ENCODE measurements at regions not wholly inside any gene's neighbourhood (a gene's known extent, or its start where the extent isn't known, plus 50 kb on each side); places are given as distances from the start of the nearest gene placed in this dataset.

GRCh38 chr21:16519644-16520043, 789.9 kb downstream of the USP25 start:
- H3K4me1 Mint-ChIP-seq (ENCODE audit: low read depth): no peaks in the 10 kb centered on the region
- no peaks in the 10 kb centered on the region for H3K36me3 Mint-ChIP-seq (ENCODE audit: low read depth)
- DNase-seq (ENCODE audit: low spot score): no peak
- intact Hi-C loops (cut with micrococcal nuclease): no loop called here
- no peak overlapping the region for H3K4me3 Mint-ChIP-seq
- no peak overlapping the region for H3K27ac Mint-ChIP-seq
- H3K27me3 Mint-ChIP-seq (ENCODE audit: insufficient read depth): no peaks in the 10 kb centered on the region
- H3K9me3 Mint-ChIP-seq: peaks cover 31% of the 10 kb centered on the region

GRCh38 chr21:16522548-16522947, 792.8 kb downstream of the USP25 start:
- Mint-ChIP-seq H3K36me3 (ENCODE audit: low read depth) (no peaks in the 10 kb centered on the region), H3K4me1 (ENCODE audit: low read depth) (no peaks in the 10 kb centered on the region), H3K4me3 (no peak overlapping the region), H3K27ac (no peak overlapping the region), H3K27me3 (ENCODE audit: insufficient read depth) (no peaks in the 10 kb centered on the region), H3K9me3 (peaks cover 40% of the 10 kb centered on the region)
- DNase-seq (ENCODE audit: low spot score): no peak
- intact Hi-C loops (cut with micrococcal nuclease): no loop called here

GRCh38 chr21:16530656-16531055, 800.9 kb downstream of the USP25 start:
- no peak for DNase-seq (ENCODE audit: low spot score)
- H3K27ac Mint-ChIP-seq: no peak overlapping the region
- no peaks in the 10 kb centered on the region for H3K4me1 Mint-ChIP-seq (ENCODE audit: low read depth)
- H3K36me3 Mint-ChIP-seq (ENCODE audit: low read depth): no peaks in the 10 kb centered on the region
- intact Hi-C loops (cut with micrococcal nuclease): no loop called here
- H3K9me3 Mint-ChIP-seq: peaks cover 29% of the 10 kb centered on the region
- no peak overlapping the region for H3K4me3 Mint-ChIP-seq
- no peaks in the 10 kb centered on the region for H3K27me3 Mint-ChIP-seq (ENCODE audit: insufficient read depth)

GRCh38 chr21:16532840-16533239, 803.1 kb downstream of the USP25 start:
- intact Hi-C loops (cut with micrococcal nuclease): no loop called here
- DNase-seq (ENCODE audit: low spot score): no peak
- H3K4me1 Mint-ChIP-seq (ENCODE audit: low read depth): no peaks in the 10 kb centered on the region
- no peak overlapping the region for H3K27ac Mint-ChIP-seq
- no peaks in the 10 kb centered on the region for H3K36me3 Mint-ChIP-seq (ENCODE audit: low read depth)
- no peaks in the 10 kb centered on the region for H3K27me3 Mint-ChIP-seq (ENCODE audit: insufficient read depth)
- peaks cover 27% of the 10 kb centered on the region for H3K9me3 Mint-ChIP-seq
- H3K4me3 Mint-ChIP-seq: no peak overlapping the region

GRCh38 chr21:16533692-16534407, 804.1 kb downstream of the USP25 start:
- Mint-ChIP-seq H3K27ac (no peak overlapping the region), H3K36me3 (ENCODE audit: low read depth) (no peaks in the 10 kb centered on the region), H3K27me3 (ENCODE audit: insufficient read depth) (no peaks in the 10 kb centered on the region), H3K4me1 (ENCODE audit: low read depth) (no peaks in the 10 kb centered on the region), H3K4me3 (no peak overlapping the region), H3K9me3 (peaks cover 20% of the 10 kb centered on the region)
- no peak for DNase-seq (ENCODE audit: low spot score)
- intact Hi-C loops (cut with micrococcal nuclease): no loop called here

- intact Hi-C loops (cut with micrococcal nuclease): no loop called here
- Mint-ChIP-seq H3K27ac (no peak overlapping the region), H3K4me3 (no peak overlapping the region), H3K9me3 (peaks cover 17% of the 10 kb centered on the region), H3K36me3 (ENCODE audit: low read depth) (no peaks in the 10 kb centered on the region), H3K27me3 (ENCODE audit: insufficient read depth) (no peaks in the 10 kb centered on the region), H3K4me1 (ENCODE audit: low read depth) (no peaks in the 10 kb centered on the region)
- no peak for DNase-seq (ENCODE audit: low spot score)
Measured at GRCh38 chr21:16534408-16535101, 804.8 kb downstream of the USP25 start.

GRCh38 chr21:16535102-16535422, 805.3 kb downstream of the USP25 start:
- no peaks in the 10 kb centered on the region for H3K4me1 Mint-ChIP-seq (ENCODE audit: low read depth)
- H3K27me3 Mint-ChIP-seq (ENCODE audit: insufficient read depth): no peaks in the 10 kb centered on the region
- no peaks in the 10 kb centered on the region for H3K36me3 Mint-ChIP-seq (ENCODE audit: low read depth)
- H3K9me3 Mint-ChIP-seq: peaks cover 17% of the 10 kb centered on the region
- no peak overlapping the region for H3K27ac Mint-ChIP-seq
- no peak overlapping the region for H3K4me3 Mint-ChIP-seq
- no peak for DNase-seq (ENCODE audit: low spot score)
- intact Hi-C loops (cut with micrococcal nuclease): no loop called here

GRCh38 chr21:16535626-16536025, 805.8 kb downstream of the USP25 start:
- H3K27me3 Mint-ChIP-seq (ENCODE audit: insufficient read depth): no peaks in the 10 kb centered on the region
- no peak overlapping the region for H3K4me3 Mint-ChIP-seq
- H3K27ac Mint-ChIP-seq: no peak overlapping the region
- intact Hi-C loops (cut with micrococcal nuclease): no loop called here
- peaks cover 17% of the 10 kb centered on the region for H3K9me3 Mint-ChIP-seq
- no peaks in the 10 kb centered on the region for H3K36me3 Mint-ChIP-seq (ENCODE audit: low read depth)
- DNase-seq (ENCODE audit: low spot score): no peak
- no peaks in the 10 kb centered on the region for H3K4me1 Mint-ChIP-seq (ENCODE audit: low read depth)

GRCh38 chr21:16536140-16536539, 806.4 kb downstream of the USP25 start:
- Mint-ChIP-seq H3K27ac (no peak overlapping the region), H3K4me1 (ENCODE audit: low read depth) (no peaks in the 10 kb centered on the region), H3K4me3 (no peak overlapping the region), H3K36me3 (ENCODE audit: low read depth) (no peaks in the 10 kb centered on the region), H3K27me3 (ENCODE audit: insufficient read depth) (no peaks in the 10 kb centered on the region), H3K9me3 (peaks cover 17% of the 10 kb centered on the region)
- DNase-seq (ENCODE audit: low spot score): no peak
- intact Hi-C loops (cut with micrococcal nuclease): no loop called here

- Mint-ChIP-seq H3K4me3 (no peak overlapping the region), H3K4me1 (ENCODE audit: low read depth) (no peaks in the 10 kb centered on the region), H3K27me3 (ENCODE audit: insufficient read depth) (no peaks in the 10 kb centered on the region), H3K9me3 (peaks cover 15% of the 10 kb centered on the region), H3K36me3 (ENCODE audit: low read depth) (no peaks in the 10 kb centered on the region), H3K27ac (no peak overlapping the region)
- no peak for DNase-seq (ENCODE audit: low spot score)
- intact Hi-C loops (cut with micrococcal nuclease): no loop called here
Measured at GRCh38 chr21:16536643-16537434, 807.1 kb downstream of the USP25 start.

GRCh38 chr21:16537501-16537900, 807.7 kb downstream of the USP25 start:
- no peaks in the 10 kb centered on the region for H3K4me1 Mint-ChIP-seq (ENCODE audit: low read depth)
- DNase-seq (ENCODE audit: low spot score): no peak
- H3K27me3 Mint-ChIP-seq (ENCODE audit: insufficient read depth): no peaks in the 10 kb centered on the region
- H3K27ac Mint-ChIP-seq: no peak overlapping the region
- intact Hi-C loops (cut with micrococcal nuclease): no loop called here
- no peaks in the 10 kb centered on the region for H3K36me3 Mint-ChIP-seq (ENCODE audit: low read depth)
- H3K9me3 Mint-ChIP-seq: peaks cover 13% of the 10 kb centered on the region
- H3K4me3 Mint-ChIP-seq: no peak overlapping the region

- H3K4me3 Mint-ChIP-seq: no peak overlapping the region
- no peak overlapping the region for H3K27ac Mint-ChIP-seq
- intact Hi-C loops (cut with micrococcal nuclease): no loop called here
- peaks cover 13% of the 10 kb centered on the region for H3K9me3 Mint-ChIP-seq
- no peak for DNase-seq (ENCODE audit: low spot score)
- no peaks in the 10 kb centered on the region for H3K4me1 Mint-ChIP-seq (ENCODE audit: low read depth)
- H3K36me3 Mint-ChIP-seq (ENCODE audit: low read depth): no peaks in the 10 kb centered on the region
- no peaks in the 10 kb centered on the region for H3K27me3 Mint-ChIP-seq (ENCODE audit: insufficient read depth)
Measured at GRCh38 chr21:16538405-16538804, 808.6 kb downstream of the USP25 start.

GRCh38 chr21:16538936-16539440, 809.2 kb downstream of the USP25 start:
- Mint-ChIP-seq H3K27me3 (ENCODE audit: insufficient read depth) (no peaks in the 10 kb centered on the region), H3K4me3 (no peak overlapping the region), H3K36me3 (ENCODE audit: low read depth) (no peaks in the 10 kb centered on the region), H3K9me3 (peaks cover 9% of the 10 kb centered on the region), H3K4me1 (ENCODE audit: low read depth) (no peaks in the 10 kb centered on the region), H3K27ac (no peak overlapping the region)
- intact Hi-C loops (cut with micrococcal nuclease): no loop called here
- no peak for DNase-seq (ENCODE audit: low spot score)

All from activated T-helper 1 cell treated with anti-CD3 and anti-CD28 coated beads, Interleukin-12 subunit alpha, Interleukin-12 subunit beta, Interleukin-2, Interleukin-4 antibody, amounts not matched to agents 30 ng/mL and 10 ng/mL and 1 ng/mL, durations not matched to agents 14 hours and 24 hours and 36 hours (primary cell).